Hepatocyte (in vitro differentiated cells): ENCODE measurements at regions not wholly inside any gene's neighbourhood (a gene's known extent, or its start where the extent isn't known, plus 50 kb on each side); places are given as distances from the start of the nearest gene placed in this dataset.

Experiments used
- EZH2 ChIP-seq: fragments of 200-600 bp; sonication (generic); IDR thresholded peaks from 2 replicates; pipeline ENCODE4 v1.6.1; 2016; ENCODE audit warnings: antibody characterized with exemption, mild to moderate bottlenecking, borderline replicate concordance
- EZH2phosphoT487 ChIP-seq: fragments of 200-600 bp; sonication (generic); IDR thresholded peaks from one replicate; pipeline ENCODE4 v1.6.1; 2018; ENCODE audit warnings: antibody characterized with exemption, mild to moderate bottlenecking, low read depth, moderate library complexity; ENCODE audit not compliant: unreplicated experiment, severe bottlenecking
- TF ChIP-seq, protein P1 (sequence below): fragments of 200-600 bp; sonication (generic); IDR thresholded peaks from 2 replicates; pipeline ENCODE4 v1.5.1; 2016; ENCODE audit warnings: antibody characterized with exemption, mild to moderate bottlenecking; ENCODE audit not compliant: poor library complexity

DNA sequence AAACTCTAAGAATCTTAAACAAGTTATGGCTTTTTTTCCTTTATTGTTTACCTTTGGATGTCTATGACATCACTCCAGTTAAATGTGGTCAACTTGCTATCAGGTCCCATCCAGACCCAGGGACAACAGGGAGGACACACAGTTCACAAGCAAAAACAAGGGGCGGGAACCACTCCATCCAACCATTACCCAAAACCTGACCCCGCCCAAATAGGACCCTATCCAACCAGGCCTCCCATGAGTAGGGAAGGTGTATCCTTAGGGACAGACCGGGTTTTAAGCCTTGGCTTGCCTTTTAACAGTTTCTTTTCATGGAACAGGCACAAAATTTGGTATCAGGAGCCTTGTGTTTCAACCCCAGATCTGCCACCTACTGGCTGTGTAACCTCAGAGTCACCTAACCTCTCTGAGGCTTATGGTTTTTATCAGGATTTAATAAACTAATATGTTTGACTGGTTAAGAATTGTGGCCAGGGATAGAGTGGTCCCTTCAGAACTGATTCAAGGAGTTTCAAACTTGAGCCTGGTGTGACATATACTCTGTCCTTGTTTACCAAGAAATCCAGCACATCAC lies 127.7 kb upstream of the RAD23B start:
- TF ChIP-seq, protein P1, sequence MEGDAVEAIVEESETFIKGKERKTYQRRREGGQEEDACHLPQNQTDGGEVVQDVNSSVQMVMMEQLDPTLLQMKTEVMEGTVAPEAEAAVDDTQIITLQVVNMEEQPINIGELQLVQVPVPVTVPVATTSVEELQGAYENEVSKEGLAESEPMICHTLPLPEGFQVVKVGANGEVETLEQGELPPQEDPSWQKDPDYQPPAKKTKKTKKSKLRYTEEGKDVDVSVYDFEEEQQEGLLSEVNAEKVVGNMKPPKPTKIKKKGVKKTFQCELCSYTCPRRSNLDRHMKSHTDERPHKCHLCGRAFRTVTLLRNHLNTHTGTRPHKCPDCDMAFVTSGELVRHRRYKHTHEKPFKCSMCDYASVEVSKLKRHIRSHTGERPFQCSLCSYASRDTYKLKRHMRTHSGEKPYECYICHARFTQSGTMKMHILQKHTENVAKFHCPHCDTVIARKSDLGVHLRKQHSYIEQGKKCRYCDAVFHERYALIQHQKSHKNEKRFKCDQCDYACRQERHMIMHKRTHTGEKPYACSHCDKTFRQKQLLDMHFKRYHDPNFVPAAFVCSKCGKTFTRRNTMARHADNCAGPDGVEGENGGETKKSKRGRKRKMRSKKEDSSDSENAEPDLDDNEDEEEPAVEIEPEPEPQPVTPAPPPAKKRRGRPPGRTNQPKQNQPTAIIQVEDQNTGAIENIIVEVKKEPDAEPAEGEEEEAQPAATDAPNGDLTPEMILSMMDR = peak; percentile 9
- TF ChIP-seq EZH2 (no peak), EZH2phosphoT487 (no peak)
